ENCODE measurements at regions not wholly inside any gene's neighbourhood (a gene's known extent, or its start where the extent isn't known, plus 50 kb on each side); places are given as distances from the start of the nearest gene placed in this dataset.

DNA sequence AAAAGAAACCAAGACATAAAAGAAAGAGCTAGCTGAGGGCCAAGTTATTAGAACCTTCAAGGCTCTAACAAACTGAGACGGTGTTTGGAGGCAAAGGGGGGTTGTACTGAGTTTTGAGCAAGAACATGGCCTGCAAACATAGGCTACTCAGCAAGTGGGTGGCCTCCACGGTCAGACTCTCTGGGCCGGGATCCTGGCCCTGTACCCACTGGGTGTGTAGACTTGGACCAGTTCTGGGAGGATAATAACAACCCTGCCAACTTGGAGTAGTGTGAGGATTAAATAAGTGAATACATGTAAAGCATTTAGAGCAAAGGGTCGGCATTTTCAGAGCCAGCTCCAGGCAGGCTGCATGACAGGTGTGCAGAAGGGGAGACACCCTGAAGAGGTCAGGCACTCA, 56.1 kb upstream of the TNFRSF19 start:
- TF ChIP-seq POLR2A (IDR thresholded peaks at IDR 0.05) (no peak), EP300 (IDR thresholded peaks at IDR 0.05) (no peak)
- TF ChIP-seq, protein P1, sequence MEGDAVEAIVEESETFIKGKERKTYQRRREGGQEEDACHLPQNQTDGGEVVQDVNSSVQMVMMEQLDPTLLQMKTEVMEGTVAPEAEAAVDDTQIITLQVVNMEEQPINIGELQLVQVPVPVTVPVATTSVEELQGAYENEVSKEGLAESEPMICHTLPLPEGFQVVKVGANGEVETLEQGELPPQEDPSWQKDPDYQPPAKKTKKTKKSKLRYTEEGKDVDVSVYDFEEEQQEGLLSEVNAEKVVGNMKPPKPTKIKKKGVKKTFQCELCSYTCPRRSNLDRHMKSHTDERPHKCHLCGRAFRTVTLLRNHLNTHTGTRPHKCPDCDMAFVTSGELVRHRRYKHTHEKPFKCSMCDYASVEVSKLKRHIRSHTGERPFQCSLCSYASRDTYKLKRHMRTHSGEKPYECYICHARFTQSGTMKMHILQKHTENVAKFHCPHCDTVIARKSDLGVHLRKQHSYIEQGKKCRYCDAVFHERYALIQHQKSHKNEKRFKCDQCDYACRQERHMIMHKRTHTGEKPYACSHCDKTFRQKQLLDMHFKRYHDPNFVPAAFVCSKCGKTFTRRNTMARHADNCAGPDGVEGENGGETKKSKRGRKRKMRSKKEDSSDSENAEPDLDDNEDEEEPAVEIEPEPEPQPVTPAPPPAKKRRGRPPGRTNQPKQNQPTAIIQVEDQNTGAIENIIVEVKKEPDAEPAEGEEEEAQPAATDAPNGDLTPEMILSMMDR (IDR thresholded peaks at IDR 0.05), result no peak
- Histone ChIP-seq H3K4me1 (ENCODE audit: insufficient read depth) (no peaks in the 10 kb centered on the region), H3K27me3 (no peaks in the 10 kb centered on the region), H3K9me3 (no peaks in the 10 kb centered on the region), H3K27ac (no peak overlapping the region), H3K4me3 (no peak overlapping the region), H3K36me3 (no peaks in the 10 kb centered on the region)
- no peak for DNase-seq
- 51 to 67% (median 59%) methylated on average over 4 of the region's 4 CpGs for WGBS, 3 donors
- intact Hi-C loops (cut with DNase I), result no loop called here

DNA sequence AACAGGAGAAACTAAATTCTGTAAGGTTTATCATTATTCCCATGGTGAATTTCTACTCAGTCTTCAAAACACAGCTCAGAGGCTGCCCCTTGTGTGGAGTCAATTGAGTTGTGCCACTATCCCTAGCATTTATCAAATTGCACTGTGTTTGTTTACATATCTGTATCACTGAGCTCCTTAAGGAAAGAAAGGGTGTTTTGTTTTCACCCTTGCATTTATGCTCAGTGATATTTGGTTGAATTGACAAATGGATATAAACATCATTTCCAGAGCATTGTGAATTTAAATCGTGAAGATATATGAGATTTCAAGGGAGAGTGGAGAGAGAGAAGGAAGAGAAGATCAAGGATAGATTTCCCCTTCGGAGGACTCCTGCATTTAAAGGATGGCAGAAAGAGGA, 55.1 kb upstream of the TNFRSF19 start:
- Histone ChIP-seq H3K4me1 (ENCODE audit: insufficient read depth) (no peaks in the 10 kb centered on the region), H3K36me3 (no peaks in the 10 kb centered on the region), H3K27me3 (no peaks in the 10 kb centered on the region), H3K27ac (no peak overlapping the region), H3K4me3 (no peak overlapping the region), H3K9me3 (no peaks in the 10 kb centered on the region)
- 85 to 92% (median 87%) methylated on average over 2 of the region's 2 CpGs for WGBS, 3 donors
- DNase-seq, result no peak
- no peak for TF ChIP-seq EP300 (IDR thresholded peaks at IDR 0.05)
- TF ChIP-seq POLR2A (IDR thresholded peaks at IDR 0.05), result no peak
- TF ChIP-seq, protein P1 (IDR thresholded peaks at IDR 0.05), result no peak
- intact Hi-C loops (cut with DNase I), result no loop called here

DNA sequence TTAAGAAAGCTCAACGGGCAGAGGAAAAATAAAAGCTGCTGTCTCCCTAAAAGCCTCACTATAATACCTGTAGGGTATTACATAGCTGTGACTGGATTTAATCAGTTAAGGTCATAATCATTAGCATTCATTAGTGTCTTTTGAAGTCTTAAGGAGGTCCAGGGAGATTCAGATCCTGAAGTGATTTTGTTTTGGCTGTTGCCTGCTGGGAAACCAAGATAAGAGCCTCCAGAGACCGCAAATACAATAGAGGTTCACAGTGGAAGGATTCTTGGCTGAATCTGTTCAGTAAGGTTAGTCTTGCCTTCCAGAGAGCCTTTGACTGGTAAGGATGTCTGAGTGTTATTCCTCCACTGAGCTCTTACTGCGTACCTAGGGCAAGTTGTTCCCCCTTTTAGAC, 54.0 kb upstream of the TNFRSF19 start:
- Histone ChIP-seq H3K36me3 (no peaks in the 10 kb centered on the region), H3K4me3 (no peak overlapping the region), H3K4me1 (ENCODE audit: insufficient read depth) (no peaks in the 10 kb centered on the region), H3K27ac (no peak overlapping the region), H3K27me3 (no peaks in the 10 kb centered on the region), H3K9me3 (no peaks in the 10 kb centered on the region)
- 51 to 76% (median 67%) methylated on average over 3 of the region's 3 CpGs for WGBS, 3 donors
- no peak for DNase-seq
- intact Hi-C loops (cut with DNase I), result no loop called here
- TF ChIP-seq, protein P1 (IDR thresholded peaks at IDR 0.05), result no peak
- TF ChIP-seq EP300 (IDR thresholded peaks at IDR 0.05) (no peak), POLR2A (IDR thresholded peaks at IDR 0.05) (no peak)

DNA sequence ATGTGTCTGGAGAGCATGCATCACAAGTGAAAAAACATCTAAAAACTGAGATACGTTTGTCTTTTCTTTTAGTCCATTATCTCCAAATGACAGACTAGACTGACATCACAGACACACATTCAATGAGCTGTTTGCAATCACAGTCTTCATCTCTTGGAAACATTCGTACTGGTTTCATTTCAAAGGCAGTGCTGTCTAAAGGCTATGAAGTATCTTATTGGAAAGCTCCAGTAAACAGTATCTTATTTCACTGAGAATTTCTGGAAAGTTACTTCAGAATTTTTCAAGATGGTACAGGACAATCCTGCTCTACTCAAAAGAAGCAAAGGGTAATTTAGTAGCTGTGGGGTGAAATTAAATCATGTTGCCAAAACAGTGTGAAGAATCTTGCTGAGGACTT, 53.5 kb upstream of the TNFRSF19 start:
- TF ChIP-seq POLR2A (IDR thresholded peaks at IDR 0.05) (no peak), EP300 (IDR thresholded peaks at IDR 0.05) (no peak)
- TF ChIP-seq, protein P1 (IDR thresholded peaks at IDR 0.05), result no peak
- 46 to 82% (median 64%) methylated on average over 2 of the region's 2 CpGs for WGBS, 3 donors
- DNase-seq, result no peak

DNA sequence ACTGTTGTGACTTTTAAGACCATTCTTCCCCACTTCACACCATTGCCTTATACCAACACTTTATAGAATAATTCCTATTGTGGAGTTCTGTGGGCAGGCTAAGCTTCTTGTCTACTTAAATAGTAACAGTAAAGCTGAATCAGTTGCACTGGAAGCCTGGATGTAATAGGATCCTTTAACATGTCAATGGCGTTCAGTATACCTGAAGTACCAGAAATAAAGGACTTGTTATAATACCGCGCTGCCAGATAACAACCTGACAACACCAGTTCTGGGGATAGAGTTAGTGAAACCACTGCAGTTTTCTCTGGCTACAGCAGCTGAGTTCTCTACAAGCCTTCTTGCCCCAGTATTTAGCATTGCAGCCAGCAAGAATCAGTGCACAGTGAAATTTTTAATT, 52.0 kb upstream of the TNFRSF19 start:
- H3K27me3 ChIP-seq, result no peaks in the 10 kb centered on the region
- no peak for TF ChIP-seq POLR2A (IDR thresholded peaks at IDR 0.05)
- TF ChIP-seq, protein P1 (IDR thresholded peaks at IDR 0.05), result no peak
- no peak for TF ChIP-seq EP300 (IDR thresholded peaks at IDR 0.05)
- H3K4me1 ChIP-seq (ENCODE audit: insufficient read depth), result no peaks in the 10 kb centered on the region
- DNase-seq, result no peak
- H3K36me3 ChIP-seq, result no peaks in the 10 kb centered on the region
- H3K27ac ChIP-seq, result no peak overlapping the region
- intact Hi-C loops (cut with DNase I), result no loop called here
- H3K4me3 ChIP-seq, result no peak overlapping the region
- 92 to 94% (median 92%) methylated on average over 3 of the region's 3 CpGs for WGBS, 3 donors
- no peaks in the 10 kb centered on the region for H3K9me3 ChIP-seq

More for the DNA sequence above, 53.5 kb upstream of the TNFRSF19 start:
- Histone ChIP-seq H3K4me1 (ENCODE audit: insufficient read depth) (no peaks in the 10 kb centered on the region), H3K27ac (no peak overlapping the region), H3K4me3 (no peak overlapping the region), H3K36me3 (no peaks in the 10 kb centered on the region), H3K9me3 (no peaks in the 10 kb centered on the region), H3K27me3 (no peaks in the 10 kb centered on the region)
- intact Hi-C loops (cut with DNase I), result no loop called here
